Activated CD4-positive, alpha-beta T cell treated with anti-CD3 and anti-CD28 coated beads, Interleukin-2, amount 50 U/mL, for 1 hour (primary cell): ENCODE measurements at regions not wholly inside any gene's neighbourhood (a gene's known extent, or its start where the extent isn't known, plus 50 kb on each side); places are given as distances from the start of the nearest gene placed in this dataset.

Source experiments
- DNase-seq: peaks from one replicate; pipeline ENCODE4 v3.0.0-alpha.2; 2020

DNA sequence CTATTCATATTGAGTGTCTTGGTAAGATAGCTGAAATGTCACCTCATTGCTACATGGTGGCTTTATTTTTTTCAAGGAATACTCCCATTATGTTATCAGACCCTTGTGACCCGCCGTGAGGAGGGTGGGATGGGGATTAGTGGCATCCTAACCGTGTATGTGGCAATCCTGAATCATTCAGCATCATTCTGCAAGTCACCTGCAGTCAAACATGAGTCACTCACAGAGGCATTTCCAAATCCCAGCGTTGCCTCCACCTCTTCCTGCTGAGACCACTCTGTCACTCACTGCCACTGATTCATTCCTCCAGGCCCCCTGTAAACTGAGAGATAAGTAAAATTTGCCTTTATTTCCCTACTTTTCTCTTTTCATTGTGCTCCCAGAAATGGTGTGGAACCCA is 307.4 kb upstream of the KLHL29 start:
- DNase-seq = no peak

GRCh38 chr2:23078784-23079434 is 306.1 kb upstream of the KLHL29 start:
- DNase-seq = no peak

GRCh38 chr2:23083966-23084365 is 301.0 kb upstream of the KLHL29 start:
- no peak for DNase-seq

GRCh38 chr2:23091019-23091418 is 294.0 kb upstream of the KLHL29 start:
- no peak for DNase-seq

DNA sequence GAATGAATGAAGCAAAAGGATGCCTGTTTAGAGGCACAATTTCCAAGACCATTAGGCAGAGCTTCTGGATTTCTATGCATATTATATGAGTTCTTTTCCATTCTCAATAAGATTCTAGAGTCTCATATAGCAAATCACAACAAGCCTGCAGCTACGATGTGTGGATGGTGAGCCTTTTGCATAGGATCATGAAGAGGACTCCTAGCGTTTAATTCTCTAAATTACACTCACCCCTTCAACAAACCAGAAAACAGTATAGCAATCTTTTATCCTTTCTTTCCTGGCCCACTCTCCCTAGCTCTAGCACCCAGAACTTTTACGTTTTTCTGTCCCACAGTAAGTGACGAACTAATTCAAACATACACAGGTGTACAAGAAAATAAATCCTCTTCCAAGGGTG is 293.1 kb upstream of the KLHL29 start:
- DNase-seq = no peak

GRCh38 chr2:23092831-23093230 is 292.1 kb upstream of the KLHL29 start:
- no peak for DNase-seq

- no peak for DNase-seq
Measured at GRCh38 chr2:23093513-23093912, 291.5 kb upstream of the KLHL29 start.

GRCh38 chr2:23096906-23097602 is 287.9 kb upstream of the KLHL29 start:
- no peak for DNase-seq

DNA sequence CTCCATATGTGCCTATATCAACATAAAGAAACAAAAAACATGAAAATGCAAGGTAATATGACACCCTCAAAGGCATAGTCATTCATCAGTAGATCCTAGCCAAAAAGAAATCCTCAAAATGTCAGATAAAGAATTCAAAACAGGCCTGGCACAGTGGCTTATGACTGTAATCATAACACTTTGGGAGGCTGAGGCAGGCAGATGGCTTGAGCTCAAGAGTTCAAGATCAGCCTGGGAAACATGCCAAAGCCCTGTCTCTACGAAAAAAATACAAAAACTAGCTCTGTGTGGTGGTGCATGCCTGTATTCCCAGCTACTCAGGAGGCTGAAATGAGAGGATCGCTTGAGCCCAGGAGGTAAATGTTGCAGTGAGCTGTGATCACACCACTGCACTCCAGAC is 284.6 kb upstream of the KLHL29 start:
- no peak for DNase-seq

DNA sequence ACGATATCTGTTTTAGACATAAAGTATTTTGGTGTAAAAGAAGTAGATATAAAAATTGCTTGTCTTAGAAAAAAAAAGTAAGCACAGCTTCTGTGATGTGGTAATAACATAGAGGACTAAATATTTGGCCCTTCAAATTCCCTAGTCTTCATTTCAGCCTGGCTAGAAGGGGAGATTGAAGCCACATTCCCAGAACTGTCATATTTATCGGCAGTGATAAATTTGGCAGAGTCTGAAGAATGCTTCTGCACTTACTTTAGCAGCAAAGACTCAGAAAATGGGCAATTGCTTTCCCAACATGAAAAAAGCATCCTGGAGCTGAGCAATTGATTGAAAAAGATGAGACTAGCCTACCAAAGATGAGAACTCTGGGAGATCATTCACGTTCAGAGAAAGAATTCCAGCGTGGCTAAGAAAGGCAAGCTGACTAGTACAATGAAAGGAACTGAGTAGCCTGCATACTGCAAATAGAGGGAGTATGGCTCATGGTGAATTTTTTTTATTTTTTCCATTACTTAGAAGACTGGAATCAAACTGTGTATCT is 278.7 kb upstream of the KLHL29 start:
- DNase-seq = no peak

DNA sequence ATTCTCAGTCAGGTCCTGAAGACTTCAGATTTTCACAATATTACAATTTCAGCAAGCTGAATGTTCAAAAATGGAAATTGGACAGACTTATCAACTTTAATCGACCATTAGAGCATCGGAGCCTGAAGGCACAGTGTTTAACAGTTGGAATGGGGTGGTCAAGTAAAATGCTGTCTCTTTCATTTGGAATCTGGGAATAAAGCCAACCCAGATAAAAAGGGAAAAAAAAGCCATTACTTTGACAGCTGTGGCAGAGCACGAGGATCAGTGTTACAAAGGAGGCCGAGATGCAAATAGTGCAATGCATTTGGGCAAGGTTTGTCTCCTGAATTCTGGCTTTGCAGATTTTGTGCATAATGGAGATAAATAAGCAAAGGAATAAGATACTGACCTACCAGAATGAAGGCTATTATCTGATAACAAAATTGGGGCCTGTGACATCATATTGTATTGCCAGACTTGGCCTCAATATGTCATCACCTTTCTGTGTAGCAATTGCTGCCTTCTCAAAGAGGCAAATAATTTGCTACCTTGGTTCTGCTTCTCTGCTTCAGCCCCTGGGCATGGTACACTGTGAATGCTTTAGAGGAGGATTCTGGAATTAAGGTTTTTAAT is 277.5 kb upstream of the KLHL29 start:
- DNase-seq = no peak

DNA sequence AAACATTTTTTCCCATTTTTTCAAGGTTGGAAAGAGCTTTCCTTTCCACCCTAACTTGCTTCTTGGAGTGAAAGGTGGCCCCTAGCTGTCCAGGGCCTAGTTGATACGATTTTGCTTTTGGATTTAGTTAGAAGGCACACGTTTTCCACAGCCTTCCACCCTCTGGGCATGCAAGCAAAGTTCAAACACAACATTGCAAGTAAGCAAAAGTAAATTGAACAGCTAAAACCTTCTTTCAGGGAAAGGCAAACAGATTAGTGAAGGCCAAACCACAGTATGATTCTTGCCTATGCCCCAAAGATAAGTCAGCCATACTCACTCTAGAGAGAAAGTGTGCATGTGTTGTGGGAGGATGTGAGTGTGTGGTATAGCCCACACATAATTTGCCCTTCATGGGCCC is 273.7 kb upstream of the KLHL29 start:
- DNase-seq = no peak

DNA sequence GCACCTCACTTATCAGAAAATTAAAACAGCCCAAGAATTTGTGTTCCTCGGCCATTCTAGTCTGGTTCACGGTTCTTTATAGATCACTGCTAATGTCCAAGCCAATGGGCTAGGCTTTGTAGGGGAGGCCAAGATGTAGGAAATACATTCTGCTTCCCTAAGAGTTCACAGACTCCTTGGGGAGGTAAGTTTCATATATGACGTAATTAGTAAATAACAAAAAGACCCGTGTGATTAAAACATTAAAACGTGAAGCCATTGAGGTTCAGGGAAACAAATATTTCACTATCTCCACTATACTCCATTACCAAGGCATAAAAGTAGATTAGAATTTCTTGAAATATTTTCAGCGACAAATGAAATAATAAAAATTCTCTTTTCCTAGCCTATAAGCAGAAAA is 272.5 kb upstream of the KLHL29 start:
- no peak for DNase-seq

- no peak for DNase-seq
Measured at GRCh38 chr2:23114299-23114698, 270.7 kb upstream of the KLHL29 start.

- no peak for DNase-seq
Measured at GRCh38 chr2:23118313-23118712, 266.7 kb upstream of the KLHL29 start.

DNA sequence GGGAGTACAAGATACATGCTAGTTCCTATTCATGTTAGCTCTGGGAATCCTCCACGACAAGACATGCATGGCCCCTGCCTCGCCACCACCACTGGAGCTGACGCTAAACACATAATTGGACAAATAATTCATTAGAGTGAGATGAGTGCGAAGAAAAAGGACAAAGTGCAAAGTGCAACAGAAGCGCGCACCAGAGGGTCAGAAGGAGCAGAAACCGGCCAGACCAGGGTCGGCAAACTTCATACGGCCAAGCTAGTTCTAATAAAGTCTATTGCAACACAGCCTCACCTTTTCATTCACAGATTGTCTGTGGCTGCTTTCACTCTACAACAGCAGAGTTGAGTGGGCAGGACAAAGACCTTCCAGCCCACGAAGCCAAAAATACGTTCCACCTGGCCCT is 266.1 kb upstream of the KLHL29 start:
- DNase-seq = no peak

- no peak for DNase-seq
Measured at GRCh38 chr2:23120161-23120560, 264.8 kb upstream of the KLHL29 start.

DNA sequence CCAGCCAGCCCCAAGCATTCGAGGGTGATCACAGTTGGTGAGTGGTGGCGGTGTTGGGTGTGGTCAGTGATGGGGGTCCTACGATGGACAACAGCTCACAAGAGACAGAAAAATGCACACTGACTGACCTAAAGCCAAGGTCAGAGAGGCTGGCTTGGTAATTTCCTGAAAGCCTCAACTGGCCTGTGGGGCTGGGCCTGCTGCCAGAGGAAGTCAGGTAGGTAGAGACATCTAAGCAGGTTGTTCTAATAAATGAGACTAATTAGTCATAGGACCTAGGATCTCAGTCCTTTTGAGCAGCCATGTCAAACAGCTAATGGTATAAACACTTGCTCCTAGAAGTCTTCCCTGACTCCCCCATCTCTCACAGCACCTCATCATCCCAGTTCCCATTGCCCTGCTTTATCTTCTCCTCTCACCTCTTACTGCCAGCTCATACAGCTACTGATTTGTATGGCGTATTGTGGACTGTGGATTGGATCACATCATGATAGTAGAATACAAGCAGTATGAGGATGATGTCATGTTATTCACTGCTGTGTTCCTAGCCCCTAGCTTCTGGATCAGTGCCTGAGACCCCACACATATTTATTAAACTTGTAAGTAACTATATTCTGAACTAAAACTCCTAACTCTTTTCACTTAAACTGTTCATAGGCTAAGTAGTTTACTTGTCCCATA is 262.9 kb upstream of the KLHL29 start:
- no peak for DNase-seq

- no peak for DNase-seq
Measured at GRCh38 chr2:23122681-23123215, 262.2 kb upstream of the KLHL29 start.

DNA sequence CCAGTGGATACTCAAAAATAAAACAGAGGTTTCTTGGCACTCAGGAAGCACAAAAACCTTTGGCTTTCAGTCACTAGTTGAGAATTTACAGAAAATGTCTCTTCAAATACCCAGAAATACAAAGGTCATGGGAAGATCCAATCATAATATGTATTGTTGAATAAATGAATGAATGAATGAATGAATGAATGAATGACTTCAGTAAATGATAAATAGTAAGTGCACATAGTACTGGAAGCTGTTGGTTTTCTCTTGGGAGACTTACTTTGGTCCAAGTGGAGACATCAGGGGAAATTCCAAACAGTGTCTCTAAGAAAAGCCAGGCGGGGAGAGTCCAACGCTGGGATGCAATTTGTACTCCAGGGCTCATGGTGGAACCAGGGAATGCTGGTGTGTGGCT is 261.3 kb upstream of the KLHL29 start:
- no peak for DNase-seq

- DNase-seq = no peak
Measured at GRCh38 chr2:23124214-23124750, 260.7 kb upstream of the KLHL29 start.

DNA sequence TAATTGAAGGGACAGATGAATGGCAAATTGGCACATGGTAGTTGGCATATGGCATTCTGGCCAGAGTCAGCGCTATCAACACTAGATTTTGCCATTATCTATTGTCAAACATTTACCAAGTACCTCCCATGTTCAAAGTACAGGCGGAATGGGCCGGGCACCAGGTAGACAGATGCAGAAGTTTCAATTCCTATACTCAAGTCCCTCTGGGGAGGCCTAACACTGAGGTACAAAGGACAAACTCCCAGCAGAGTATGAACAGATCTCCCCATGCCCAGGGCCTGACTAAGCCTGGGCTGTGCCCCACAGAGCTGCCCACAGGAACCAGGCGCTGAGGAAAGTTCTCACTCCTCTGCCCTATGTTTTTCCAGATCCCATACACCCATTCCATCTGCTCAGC is 257.5 kb upstream of the KLHL29 start:
- no peak for DNase-seq

DNA sequence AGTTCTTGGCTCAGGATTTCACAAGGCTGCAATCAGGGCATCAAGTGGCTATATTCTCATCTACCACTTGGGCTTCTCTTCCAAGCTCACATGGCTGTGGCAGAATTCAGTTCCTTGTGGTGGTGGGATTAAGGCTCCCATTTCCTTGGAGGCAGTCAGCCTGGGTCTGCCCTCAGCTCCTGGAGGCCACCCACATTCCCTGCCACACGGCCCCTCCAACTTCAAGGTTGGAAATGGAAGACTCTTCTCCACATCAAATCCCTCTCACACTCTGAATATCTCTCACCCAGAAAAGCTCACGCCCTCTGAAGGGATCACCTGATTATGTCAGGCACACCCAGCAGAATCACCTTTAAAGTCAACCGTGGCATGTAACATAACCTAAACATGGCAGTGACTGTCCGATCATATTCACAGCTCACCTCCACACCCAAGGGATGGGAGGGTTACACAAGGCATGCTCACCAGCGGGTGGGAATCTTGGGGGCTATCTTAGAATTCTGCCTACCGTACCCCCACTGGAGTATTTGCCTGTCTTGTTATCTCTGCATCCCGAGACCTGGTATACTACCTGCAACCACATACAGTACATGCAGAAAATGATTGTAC is 256.2 kb upstream of the KLHL29 start:
- no peak for DNase-seq
